ENCODE measurements at regions not wholly inside any gene's neighbourhood (a gene's known extent, or its start where the extent isn't known, plus 50 kb on each side); places are given as distances from the start of the nearest gene placed in this dataset.

DNA sequence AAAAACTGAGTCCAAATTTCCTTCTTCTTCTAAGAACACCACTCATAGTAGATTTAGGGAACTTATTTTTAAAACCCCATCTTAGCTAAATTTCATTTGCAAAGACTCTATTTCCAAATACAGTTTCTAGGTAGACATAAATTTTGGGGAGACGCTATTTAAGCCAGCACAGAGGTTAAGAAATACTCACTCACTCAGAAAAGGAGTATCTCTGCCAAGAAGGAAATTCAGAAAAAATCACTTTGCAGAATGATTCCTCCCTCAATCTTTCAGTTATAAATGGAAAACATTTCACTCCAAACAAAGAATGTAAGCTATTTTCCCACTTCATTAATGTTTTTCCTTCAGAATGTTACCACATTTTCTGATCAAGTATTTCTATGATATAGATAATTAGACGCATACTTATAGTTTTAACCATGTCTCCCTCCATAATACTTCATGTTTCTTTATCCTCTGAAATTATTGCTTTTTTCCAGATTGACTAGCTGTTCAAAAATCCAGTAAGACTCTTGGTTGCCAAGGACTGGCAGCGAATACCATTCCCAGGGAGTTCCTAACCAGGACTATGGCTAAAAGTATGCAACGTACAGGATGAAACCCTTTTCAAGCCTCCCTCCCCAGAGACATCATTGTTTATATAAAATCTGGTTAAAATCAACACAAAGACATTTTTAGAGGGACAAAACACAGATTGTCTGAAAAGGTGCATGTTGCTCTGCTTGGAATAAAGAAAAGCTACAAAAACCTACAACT is 52.5 kb upstream of the RXFP2 start:
- DNase-seq (ENCODE audit: low spot score): no peak

Measured in LoVo (cell line).